ENCODE measurements at regions not wholly inside any gene's neighbourhood (a gene's known extent, or its start where the extent isn't known, plus 50 kb on each side); places are given as distances from the start of the nearest gene placed in this dataset.

GRCh38 chr5:72028382-72028781 is 78.9 kb upstream of the MAP1B start:
- no peak overlapping the region for H4K8ac ChIP-seq (ENCODE audit: low read depth in 2 of 2, low read length in 2 of 2)
- no peak overlapping the region for H4K5ac ChIP-seq (ENCODE audit: low read depth, low read length)
- H2BK15ac ChIP-seq (ENCODE audit: low read depth, low read length), result no peak overlapping the region
- DNase-seq (no peak), ATAC-seq (ENCODE audit: low read depth) (no peak)
- TF ChIP-seq, protein P1, sequence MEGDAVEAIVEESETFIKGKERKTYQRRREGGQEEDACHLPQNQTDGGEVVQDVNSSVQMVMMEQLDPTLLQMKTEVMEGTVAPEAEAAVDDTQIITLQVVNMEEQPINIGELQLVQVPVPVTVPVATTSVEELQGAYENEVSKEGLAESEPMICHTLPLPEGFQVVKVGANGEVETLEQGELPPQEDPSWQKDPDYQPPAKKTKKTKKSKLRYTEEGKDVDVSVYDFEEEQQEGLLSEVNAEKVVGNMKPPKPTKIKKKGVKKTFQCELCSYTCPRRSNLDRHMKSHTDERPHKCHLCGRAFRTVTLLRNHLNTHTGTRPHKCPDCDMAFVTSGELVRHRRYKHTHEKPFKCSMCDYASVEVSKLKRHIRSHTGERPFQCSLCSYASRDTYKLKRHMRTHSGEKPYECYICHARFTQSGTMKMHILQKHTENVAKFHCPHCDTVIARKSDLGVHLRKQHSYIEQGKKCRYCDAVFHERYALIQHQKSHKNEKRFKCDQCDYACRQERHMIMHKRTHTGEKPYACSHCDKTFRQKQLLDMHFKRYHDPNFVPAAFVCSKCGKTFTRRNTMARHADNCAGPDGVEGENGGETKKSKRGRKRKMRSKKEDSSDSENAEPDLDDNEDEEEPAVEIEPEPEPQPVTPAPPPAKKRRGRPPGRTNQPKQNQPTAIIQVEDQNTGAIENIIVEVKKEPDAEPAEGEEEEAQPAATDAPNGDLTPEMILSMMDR (conservative IDR thresholded peaks at IDR 0.05; ENCODE audit: low read depth, low read length), result no peak
- TF ChIP-seq MXI1 (IDR thresholded peaks at IDR 0.05; ENCODE audit: borderline replicate concordance, low read depth, low read length), result no peak
- no peaks in the 10 kb centered on the region for H3K9me1 ChIP-seq (ENCODE audit: insufficient read depth, low read length)
- POLR2A ChIA-PET (ENCODE audit: unreplicated experiment), result no interaction called here
- H4K20me1 ChIP-seq (ENCODE audit: insufficient read depth, low read length), result no peaks in the 10 kb centered on the region
- H3K4me1 ChIP-seq (ENCODE audit: control insufficient read depth, insufficient read depth, low read length), result no peaks in the 10 kb centered on the region
- H2BK20ac ChIP-seq (ENCODE audit: low read depth, low read length), result no peak overlapping the region
- H3K4me3 ChIP-seq (ENCODE audit: insufficient read depth, low read depth, low read length), result no peak overlapping the region
- H3K4ac ChIP-seq (ENCODE audit: low read depth, low read length), result no peak overlapping the region
- no peak overlapping the region for H2AFZ ChIP-seq (replicated peaks; ENCODE audit: low read length, poor library complexity)
- no peak overlapping the region for H2BK5ac ChIP-seq (ENCODE audit: low read depth, low read length, poor library complexity, severe bottlenecking)
- no peak overlapping the region for H3K18ac ChIP-seq (ENCODE audit: low read depth, low read length)
- no peak overlapping the region for H3K56ac ChIP-seq (ENCODE audit: extremely low read depth, insufficient read depth, low read length)
- H3K9me3 ChIP-seq (ENCODE audit: control insufficient read depth, insufficient read depth, low read length), result peaks cover 2% of the 10 kb centered on the region; the same call in 1 of the 2 replicates
- in situ Hi-C loops (cut with MboI; ENCODE audit: low sequenced_read_pairs) (no loop called here), intact Hi-C loops (cut with micrococcal nuclease) (no loop called here), dilution Hi-C loops (cut with HindIII; ENCODE audit: low sequenced_read_pairs, unreplicated experiment) (no loop called here)
- H3K27ac ChIP-seq (ENCODE audit: insufficient read depth, low read length), result no peak overlapping the region
- no peak overlapping the region for H2AK5ac ChIP-seq (ENCODE audit: low read depth, low read length)
- no peaks in the 10 kb centered on the region for H3K79me1 ChIP-seq (ENCODE audit: low read depth in 1 of 2, low read length in 2 of 2)
- no peak overlapping the region for H3K23ac ChIP-seq (ENCODE audit: low read depth, low read length)
- no CpG with 5 or more reads among the region's 1 CpG for WGBS, 2 experiments (ENCODE audit: extremely low coverage in 2 of 2, insufficient read length in 1 of 2)
- CTCF ChIA-PET, result no interaction called here
- no peak overlapping the region for H2BK120ac ChIP-seq (ENCODE audit: low read depth, low read length)
- no peak overlapping the region for H3K14ac ChIP-seq (replicated peaks; ENCODE audit: low read depth, low read length)
- H2AK9ac ChIP-seq (replicated peaks; ENCODE audit: low read depth, low read length, poor library complexity), result no peak overlapping the region
- peaks cover 13% of the 10 kb centered on the region for H3K27me3 ChIP-seq (ENCODE audit: control insufficient read depth, insufficient read depth, low read length)
- H4K91ac ChIP-seq (ENCODE audit: insufficient read depth, low read depth, low read length), result no peak overlapping the region
- no TSS peak for BruUV-seq (replicated peaks)
- no peak overlapping the region for H3K9ac ChIP-seq (ENCODE audit: low read depth, low read length)
- no peaks in the 10 kb centered on the region for H3K36me3 ChIP-seq (ENCODE audit: control insufficient read depth, insufficient read depth, low read length)
- no peak overlapping the region for H3K4me2 ChIP-seq (ENCODE audit: low read depth, low read length)

All from IMR-90 (cell line).